ENCODE measurements at regions not wholly inside any gene's neighbourhood (a gene's known extent, or its start where the extent isn't known, plus 50 kb on each side); places are given as distances from the start of the nearest gene placed in this dataset.

- no peak for TF ChIP-seq EZH2 (IDR thresholded peaks at IDR 0.05)
- no peak for TF ChIP-seq CTCF (IDR thresholded peaks at IDR 0.05)
- no peak for TF ChIP-seq EZH2phosphoT487 (IDR thresholded peaks at IDR 0.05)
These were observed 64.2 kb downstream of the FAM43A start for GRCh38 chr3:194749631-194750490.
